NCI-H526 (cell line): ENCODE measurements at regions not wholly inside any gene's neighbourhood (a gene's known extent, or its start where the extent isn't known, plus 50 kb on each side); places are given as distances from the start of the nearest gene placed in this dataset.
A peak's percentile ranks its signal among the peaks of the same experiment; 100 is the strongest.
"Not testable (repeated sequence)": the region's sequence is repeated elsewhere in the genome, so short reads cannot be mapped to it uniquely, and the experiment has no call there.

Experiments
- DNase-seq, 2 experiments: peaks; one replicate each; lab custom pipeline; 2025; lab: John Stamatoyannopoulos, UW

DNA sequence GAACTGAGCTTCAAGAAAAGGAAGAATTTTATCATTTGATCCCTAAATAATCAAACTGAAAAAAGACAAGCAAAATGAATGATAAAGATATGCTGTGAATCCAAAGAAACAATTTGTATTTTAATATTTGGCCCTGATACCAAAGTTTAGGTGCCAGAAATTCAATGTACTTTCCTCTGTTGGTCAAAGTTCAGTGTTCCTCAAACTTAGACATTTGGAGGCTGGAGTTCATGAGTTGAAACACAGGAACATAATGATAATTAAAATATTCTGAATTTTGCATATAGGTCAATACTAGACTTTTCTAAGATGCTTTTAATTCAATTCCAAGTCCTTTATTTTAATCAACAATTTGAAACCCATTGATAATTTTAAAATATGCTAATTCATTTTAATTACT lies 1007.7 kb upstream of the ATXN7L3B start:
- DNase-seq = no peak

DNA sequence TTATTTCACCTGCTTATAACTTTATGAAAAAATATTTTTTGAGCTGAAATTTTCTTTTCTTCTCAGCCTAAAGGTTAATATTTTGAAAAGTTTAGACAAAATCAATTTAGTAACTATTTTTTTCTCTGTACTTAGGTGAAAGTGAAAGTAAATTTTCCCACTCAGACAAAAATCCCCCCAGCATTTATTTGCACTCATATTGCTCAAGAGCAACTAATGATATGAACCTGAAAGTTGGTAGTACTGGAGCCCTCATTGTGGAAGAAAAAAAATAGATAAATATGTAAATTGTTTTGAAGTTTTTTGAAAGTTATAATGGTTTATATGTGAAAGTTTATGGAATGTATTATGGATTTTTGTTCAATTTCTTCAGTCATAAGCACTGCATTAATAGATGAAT lies 1005.9 kb upstream of the ATXN7L3B start:
- DNase-seq = no peak

DNA sequence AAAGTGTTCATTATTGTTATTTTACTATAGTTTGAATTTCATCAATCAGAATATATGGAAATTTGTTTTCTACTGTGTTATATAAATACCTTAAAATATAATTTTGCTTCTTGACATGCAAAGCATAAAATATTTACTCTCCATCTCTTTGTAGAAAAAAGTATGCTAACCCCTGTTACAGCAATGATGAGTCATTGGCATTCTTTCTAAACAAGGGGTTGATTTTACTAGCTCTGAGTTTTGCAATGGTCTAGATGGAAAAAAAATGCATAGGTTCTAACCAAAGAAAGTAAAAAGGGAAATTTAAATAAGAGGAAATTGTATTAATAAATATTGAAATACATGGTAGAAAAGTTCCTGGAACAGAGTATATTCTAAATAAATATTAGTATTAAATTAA lies 990.2 kb upstream of the ATXN7L3B start:
- no peak for DNase-seq

GRCh38 chr12:73585136-73585535 lies 952.5 kb upstream of the ATXN7L3B start:
- no peak for DNase-seq

GRCh38 chr12:73589220-73589619 lies 948.4 kb upstream of the ATXN7L3B start:
- DNase-seq = no peak

GRCh38 chr12:73598626-73599025 lies 939.0 kb upstream of the ATXN7L3B start:
- no peak for DNase-seq

- DNase-seq = no peak
Measured at GRCh38 chr12:73599268-73599667, 938.4 kb upstream of the ATXN7L3B start.

GRCh38 chr12:73605925-73606324 lies 931.7 kb upstream of the ATXN7L3B start:
- DNase-seq = not testable (repeated sequence)

DNA sequence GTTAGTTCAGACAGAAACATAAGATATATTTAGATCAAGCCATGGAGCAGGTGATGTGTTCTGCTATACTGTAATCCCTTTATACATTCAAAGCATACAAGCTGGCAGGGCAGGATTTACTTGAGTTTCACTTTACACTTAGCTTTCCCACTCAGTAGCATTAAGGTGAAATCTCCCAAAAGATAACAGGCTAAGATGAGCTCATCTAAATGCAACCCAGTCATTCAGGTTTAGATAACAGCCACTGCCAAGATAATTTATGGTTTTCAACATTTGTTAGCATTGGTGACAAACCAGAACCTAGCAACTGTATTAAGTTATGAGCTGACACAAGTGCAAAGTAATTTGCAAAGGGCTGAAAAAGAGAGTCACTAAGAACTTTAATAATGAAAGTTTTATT lies 925.1 kb upstream of the ATXN7L3B start:
- DNase-seq = no peak

DNA sequence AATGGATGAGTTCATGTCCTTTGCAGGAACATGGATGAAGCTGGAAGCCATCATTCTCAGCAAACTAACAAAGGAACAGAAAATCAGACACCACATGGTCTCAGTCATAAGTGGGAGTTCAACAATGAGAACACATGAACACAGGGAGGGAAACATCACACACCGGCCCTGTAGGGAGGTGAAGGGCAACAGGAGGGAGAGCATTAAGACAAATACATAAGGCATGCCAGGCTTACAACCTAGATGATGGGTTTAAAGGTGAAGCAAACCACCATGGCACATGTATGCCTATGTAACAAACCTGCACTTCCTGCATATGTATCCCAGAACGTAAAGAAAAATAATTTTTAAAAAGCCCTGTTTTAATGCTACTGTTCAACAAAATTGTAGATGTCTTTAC lies 914.2 kb upstream of the ATXN7L3B start:
- no peak for DNase-seq

GRCh38 chr12:73625226-73625625 lies 912.4 kb upstream of the ATXN7L3B start:
- no peak for DNase-seq

- no peak for DNase-seq
Measured at GRCh38 chr12:73629171-73629570, 908.5 kb upstream of the ATXN7L3B start.

DNA sequence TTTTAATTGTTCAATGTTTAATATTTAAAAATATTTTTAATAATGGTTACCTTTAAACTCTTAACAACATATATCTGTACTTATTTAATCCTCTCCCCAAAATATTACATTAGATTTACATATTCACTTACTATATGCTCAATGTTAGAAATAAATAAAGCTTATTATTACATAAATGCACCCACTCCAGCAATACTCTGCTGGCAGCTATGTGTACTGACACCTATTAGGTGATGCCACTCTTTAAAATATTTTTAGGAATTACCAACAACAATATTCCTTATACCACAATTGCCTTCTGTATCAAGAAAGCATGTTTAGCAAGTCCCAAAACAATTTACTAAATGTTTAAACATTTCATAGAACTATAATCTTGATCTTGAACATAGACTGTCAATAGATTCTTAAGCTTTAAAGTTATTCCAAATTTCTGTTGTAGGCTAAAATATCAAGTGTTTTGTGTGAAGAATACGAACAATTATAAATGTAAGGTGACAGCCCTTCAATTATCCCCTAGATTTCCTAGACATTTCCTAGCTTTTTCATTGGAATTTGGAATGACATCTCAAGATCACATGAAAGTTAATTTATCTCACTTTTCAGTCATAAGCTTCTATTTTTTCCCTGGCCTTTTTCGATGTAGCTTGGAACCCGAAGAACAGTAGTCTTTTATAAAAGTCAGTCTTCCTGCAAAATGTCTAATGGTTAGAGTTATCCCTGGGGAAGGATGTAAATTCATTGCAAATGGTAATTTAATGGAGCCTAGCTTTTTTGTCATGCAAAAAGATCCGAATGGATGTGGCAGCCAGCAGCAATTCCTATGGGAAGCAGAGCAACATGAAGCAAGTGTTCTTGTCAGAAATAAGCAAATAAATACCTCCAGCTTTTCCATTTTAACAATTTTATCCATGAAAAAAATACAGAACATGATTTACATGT lies 907.5 kb upstream of the ATXN7L3B start:
- peak in 1 of 2 experiments; percentile 22 for DNase-seq

DNA sequence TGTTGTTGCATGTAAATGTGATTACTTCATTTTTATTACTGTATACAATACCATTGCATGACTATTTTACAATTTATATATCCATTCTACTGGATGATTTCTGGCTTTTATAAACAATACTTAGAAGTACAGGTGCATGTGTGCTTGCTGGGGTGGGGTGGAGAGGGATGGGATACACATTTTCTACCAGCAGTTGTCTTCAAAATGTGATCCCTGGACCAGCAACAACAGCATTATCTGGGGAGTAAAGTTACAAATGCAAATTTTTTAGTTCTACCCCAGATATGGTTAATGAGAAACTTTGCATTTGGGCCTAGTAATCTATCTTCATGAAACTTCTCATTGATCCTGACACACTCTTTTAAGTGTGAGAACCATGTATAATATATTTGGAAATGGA lies 905.4 kb upstream of the ATXN7L3B start:
- peak in 1 of 2 experiments; percentile 9 for DNase-seq

DNA sequence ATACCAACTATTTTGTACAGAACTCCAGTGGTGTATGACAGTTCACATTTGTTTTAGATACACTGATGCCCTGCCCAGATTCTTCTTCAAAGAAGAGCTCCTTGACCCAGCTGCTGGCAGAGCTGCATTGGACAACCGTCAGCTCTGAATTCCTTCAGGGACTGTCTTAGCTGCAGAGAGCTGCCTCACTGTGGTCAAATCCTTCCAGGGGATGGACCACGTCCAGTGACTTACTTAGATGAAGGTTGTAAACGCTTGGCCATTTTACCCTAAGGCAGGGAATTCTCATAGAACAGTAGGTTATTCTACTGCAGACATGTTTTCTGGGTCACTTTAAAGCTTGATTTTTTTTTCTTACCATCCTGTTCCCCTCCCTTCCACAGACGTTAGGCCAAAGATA lies 905.0 kb upstream of the ATXN7L3B start:
- no peak for DNase-seq

- not testable (repeated sequence) for DNase-seq
Measured at GRCh38 chr12:73639397-73639796, 898.2 kb upstream of the ATXN7L3B start.

DNA sequence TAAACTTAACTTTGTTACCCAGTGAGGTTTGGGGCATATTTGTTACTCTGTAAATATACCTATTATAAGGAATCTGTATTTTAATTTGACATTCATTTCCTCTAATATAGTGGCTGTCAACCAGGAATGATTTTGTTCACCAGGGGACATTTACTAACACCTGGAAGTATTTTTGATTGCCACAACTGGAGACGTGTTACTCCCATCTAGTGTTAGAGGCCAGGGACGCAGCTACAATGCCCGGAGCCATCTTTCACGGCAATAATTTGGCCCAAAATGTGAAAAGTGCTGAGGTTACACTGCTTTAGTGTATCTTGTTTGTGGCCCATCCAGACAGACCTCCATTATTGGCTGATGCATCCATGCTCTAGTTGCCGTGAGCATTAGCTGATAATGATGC lies 881.3 kb upstream of the ATXN7L3B start:
- no peak for DNase-seq

DNA sequence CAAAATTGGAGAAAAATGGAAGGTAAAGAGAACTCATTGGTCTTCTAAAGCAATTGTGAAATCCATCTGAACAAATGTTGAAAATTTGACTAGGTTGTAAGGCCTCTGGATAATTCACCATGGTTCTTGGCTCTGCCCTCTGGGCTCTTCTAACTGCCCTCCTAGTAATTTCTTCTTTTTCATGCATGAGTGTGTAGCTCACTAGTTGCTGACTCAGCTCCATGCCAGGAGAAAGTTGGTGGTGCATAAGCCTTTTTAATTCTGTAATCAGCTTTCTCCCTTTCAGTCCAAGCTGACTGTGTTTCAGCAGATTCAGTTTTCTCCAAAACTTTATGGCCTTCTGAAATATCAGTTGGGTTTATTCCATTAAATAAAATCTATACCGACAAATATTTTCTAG lies 877.8 kb upstream of the ATXN7L3B start:
- DNase-seq = no peak

DNA sequence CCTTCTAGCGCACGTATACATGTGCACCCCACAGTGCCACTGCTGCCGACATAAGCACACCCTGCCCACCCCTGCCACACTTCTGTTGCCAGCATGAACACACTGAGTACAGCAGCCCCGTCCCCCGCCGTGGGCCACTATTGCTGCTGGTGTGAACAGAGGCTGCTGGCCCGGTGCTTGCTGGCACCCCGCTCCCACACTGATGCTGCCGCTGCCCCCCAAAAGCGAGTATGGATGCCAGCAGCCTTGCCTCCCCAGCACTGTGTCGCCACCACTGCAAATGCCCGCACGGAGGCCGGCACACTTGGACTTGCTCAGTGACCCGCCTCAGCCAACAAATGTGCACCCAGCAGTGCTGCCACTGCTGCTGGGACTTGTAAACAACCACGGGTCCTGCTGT lies 872.4 kb upstream of the ATXN7L3B start:
- DNase-seq = no peak

- DNase-seq = not testable (repeated sequence)
Measured at GRCh38 chr12:73671550-73671949, 866.1 kb upstream of the ATXN7L3B start.

DNA sequence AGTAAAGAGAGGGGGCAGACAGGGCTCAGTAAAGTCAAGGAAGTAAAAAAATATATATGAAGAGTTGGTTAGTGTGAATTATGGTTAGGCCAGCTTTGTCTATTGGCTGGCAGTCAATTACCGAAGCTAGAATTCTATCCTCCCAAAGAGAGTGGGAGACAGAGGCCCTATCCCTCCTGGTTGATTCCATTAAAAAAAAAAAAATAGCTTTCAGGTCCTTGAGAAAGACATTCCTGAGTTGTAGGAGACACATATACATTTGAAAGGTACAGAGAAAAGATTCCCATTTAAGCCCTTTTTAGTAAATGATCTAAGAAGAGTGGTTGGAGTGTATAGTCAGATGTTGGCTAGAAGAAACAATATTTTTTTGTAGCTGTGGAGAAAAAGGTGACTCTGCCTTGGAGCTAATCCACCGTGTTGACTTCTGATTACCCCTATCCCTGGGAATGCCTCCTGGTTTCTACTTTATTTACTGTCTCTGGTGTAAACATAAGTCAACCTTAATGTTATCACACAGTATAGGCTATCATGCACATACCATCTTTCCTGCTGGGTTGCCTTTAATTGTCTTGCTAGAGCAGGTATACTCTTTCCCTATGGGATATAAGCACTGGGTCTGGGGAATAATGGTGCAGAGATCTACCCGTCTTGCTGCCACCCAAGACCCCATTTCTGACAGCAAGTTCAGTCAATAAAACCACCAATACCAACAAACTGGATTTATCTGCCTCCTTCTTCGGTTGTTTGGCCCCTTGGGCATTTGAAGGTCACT lies 859.9 kb upstream of the ATXN7L3B start:
- no peak for DNase-seq

GRCh38 chr12:73678335-73678734 lies 859.3 kb upstream of the ATXN7L3B start:
- DNase-seq = no peak

- no peak for DNase-seq
Measured at GRCh38 chr12:73699318-73699717, 838.3 kb upstream of the ATXN7L3B start.
